ENCODE measurements at regions not wholly inside any gene's neighbourhood (a gene's known extent, or its start where the extent isn't known, plus 50 kb on each side); places are given as distances from the start of the nearest gene placed in this dataset.
"Not testable (repeated sequence)": the region's sequence is repeated elsewhere in the genome, so short reads cannot be mapped to it uniquely, and the experiment has no call there.

GRCh38 chr10:109218207-109218606 is 705.1 kb downstream of the XPNPEP1 start:
- DNase-seq (ENCODE audit: low read depth in 4 of 4, low spot score in 2 of 4) = no peak

- DNase-seq (ENCODE audit: low read depth in 4 of 4, low spot score in 2 of 4) = no peak
These were observed 707.8 kb downstream of the XPNPEP1 start for GRCh38 chr10:109215291-109216075.

GRCh38 chr10:109214891-109215290 is 708.4 kb downstream of the XPNPEP1 start:
- not testable (repeated sequence) for DNase-seq (ENCODE audit: low read depth in 4 of 4, low spot score in 2 of 4)

DNA sequence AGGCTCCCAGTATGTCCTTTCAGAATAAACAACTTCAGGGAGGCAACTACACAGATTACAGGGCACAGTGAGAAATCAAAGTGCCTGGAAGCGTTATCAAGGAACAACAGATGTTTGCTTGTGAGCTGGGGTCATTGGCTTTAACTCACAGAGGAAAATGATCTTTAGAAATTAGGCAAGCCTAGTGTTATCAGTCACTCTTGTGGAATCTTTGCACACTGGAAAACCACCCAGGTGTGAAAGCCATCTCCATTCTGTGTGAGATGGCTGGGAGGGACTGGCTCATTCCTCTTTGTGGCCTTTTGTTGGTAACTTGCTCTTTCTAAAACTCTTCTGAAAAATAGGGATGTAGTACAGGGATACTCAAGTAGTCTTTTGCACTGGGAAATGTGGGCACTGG is 716.0 kb downstream of the XPNPEP1 start:
- no peak for DNase-seq (ENCODE audit: low read depth in 4 of 4, low spot score in 2 of 4)

GRCh38 chr10:109205929-109206585 is 717.3 kb downstream of the XPNPEP1 start:
- DNase-seq (ENCODE audit: low read depth in 4 of 4, low spot score in 2 of 4) = no peak

- no peak for DNase-seq (ENCODE audit: low read depth in 4 of 4, low spot score in 2 of 4)
These were observed 719.5 kb downstream of the XPNPEP1 start for GRCh38 chr10:109203646-109204353.

GRCh38 chr10:109202111-109202510 is 721.2 kb downstream of the XPNPEP1 start:
- no peak for DNase-seq (ENCODE audit: low read depth in 4 of 4, low spot score in 2 of 4)

DNA sequence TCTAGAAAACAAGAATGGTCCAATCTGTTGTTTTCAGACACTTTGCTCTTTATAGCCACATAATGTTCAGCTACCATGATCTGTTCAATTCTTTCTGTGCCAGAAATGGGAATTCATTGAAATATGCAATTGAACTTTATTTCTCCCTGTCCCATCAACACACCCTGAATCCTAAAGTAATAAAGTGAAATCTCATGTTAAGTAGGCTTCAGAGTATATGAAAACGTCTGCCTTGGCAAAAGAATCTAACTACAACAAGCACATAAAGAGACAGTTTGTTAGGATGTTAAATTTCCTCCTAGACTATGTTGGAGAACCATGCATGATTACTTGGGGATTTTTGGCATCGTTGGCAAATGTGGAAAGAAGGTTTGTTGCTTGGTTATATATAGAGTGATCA is 722.7 kb downstream of the XPNPEP1 start:
- no peak for DNase-seq (ENCODE audit: low read depth in 4 of 4, low spot score in 2 of 4)

DNA sequence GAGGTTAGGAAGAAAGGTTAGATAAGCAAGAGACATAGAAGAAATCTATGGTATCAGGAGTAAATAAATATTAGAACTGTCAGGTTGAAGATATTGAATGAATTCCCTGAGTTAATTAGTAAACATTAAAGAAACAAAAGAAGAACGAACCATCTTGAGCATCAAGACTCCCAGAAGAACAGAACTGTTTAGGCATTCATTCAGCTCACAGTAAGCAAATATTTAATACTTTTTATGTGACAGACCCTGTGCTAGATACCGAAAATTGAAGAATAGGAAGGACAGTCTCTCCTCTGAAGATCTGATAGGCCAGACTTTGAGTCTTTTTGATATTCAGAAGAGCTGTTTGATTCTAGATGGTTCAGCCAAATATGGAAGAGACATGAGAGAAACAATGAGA is 731.5 kb downstream of the XPNPEP1 start:
- DNase-seq (ENCODE audit: low read depth in 4 of 4, low spot score in 2 of 4) = no peak

DNA sequence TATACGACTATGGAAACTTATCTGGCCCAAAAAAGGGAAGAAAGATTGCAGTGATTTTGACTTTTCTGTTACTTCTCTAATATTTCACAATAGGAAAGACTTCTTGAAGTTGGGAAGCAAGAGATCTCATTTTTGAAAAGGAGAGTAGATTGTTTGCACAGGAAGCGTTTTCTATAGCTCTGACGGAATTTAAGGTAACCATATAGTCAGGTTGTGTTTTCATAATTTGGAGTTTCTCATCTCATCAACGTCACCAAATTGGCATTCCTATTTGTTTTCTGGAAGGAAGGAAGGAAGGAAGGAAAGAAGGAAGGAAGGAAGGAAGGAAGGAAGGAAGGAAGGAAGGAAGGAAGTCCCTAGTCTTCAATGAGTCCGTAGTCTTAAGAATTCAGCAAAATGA is 732.0 kb downstream of the XPNPEP1 start:
- no peak for DNase-seq (ENCODE audit: low read depth in 4 of 4, low spot score in 2 of 4)

GRCh38 chr10:109187677-109188076 is 735.6 kb downstream of the XPNPEP1 start:
- DNase-seq (ENCODE audit: low read depth in 4 of 4, low spot score in 2 of 4) = no peak

GRCh38 chr10:109183366-109183765 is 739.9 kb downstream of the XPNPEP1 start:
- no peak for DNase-seq (ENCODE audit: low read depth in 4 of 4, low spot score in 2 of 4)

GRCh38 chr10:109178591-109178990 is 744.7 kb downstream of the XPNPEP1 start:
- DNase-seq (ENCODE audit: low read depth in 4 of 4, low spot score in 2 of 4) = no peak

GRCh38 chr10:109174526-109174925 is 748.8 kb downstream of the XPNPEP1 start:
- DNase-seq (ENCODE audit: low read depth in 4 of 4, low spot score in 2 of 4) = no peak

- DNase-seq (ENCODE audit: low read depth in 4 of 4, low spot score in 2 of 4) = no peak
These were observed 749.4 kb downstream of the XPNPEP1 start for GRCh38 chr10:109173937-109174336.

- DNase-seq (ENCODE audit: low read depth in 4 of 4, low spot score in 2 of 4) = peak in 1 of 4 donors; percentile 2
These were observed 750.2 kb downstream of the XPNPEP1 start for GRCh38 chr10:109173121-109173520.

DNA sequence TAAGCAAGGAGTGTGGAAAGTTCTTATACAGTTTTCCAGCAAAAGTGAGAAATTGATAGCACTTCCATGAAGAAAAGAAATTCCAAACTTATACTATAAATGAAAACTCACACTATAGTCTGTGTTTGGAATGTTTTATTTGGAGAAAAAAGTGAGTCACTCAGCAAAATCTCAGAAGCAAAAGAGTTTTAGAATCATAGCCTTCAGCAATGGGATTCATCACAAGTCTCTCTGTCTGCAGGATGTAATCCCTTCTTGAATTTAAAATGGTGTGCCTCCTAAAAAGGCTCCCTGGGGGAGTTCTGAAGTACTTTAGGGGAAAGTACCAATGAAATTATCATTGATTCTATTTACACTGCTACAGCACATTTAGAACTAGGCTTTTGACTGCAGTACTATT is 756.4 kb downstream of the XPNPEP1 start:
- DNase-seq (ENCODE audit: low read depth in 4 of 4, low spot score in 2 of 4) = no peak

- DNase-seq (ENCODE audit: low read depth in 4 of 4, low spot score in 2 of 4) = peak in 1 of 4 donors; percentile 28
These were observed 764.0 kb downstream of the XPNPEP1 start for GRCh38 chr10:109159351-109159750.

DNA sequence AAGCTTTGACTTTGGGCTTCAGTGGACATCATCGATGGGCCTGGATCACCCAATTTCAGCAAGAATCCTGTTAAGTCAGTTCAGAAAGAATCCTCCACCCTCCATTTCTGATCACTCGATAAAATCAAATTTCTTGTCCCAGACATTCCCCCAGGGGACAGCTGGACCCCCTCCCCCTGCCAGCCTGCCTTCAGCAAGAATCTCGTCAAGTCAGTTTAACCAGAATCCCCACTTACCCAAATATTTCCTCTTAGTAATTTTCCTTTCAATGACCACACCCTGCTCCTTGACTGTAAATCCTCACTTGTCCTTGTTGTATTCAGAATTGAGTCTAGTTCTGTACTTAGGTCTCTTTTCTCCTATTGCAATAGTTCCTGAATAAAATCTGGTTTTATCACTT is 766.9 kb downstream of the XPNPEP1 start:
- DNase-seq (ENCODE audit: low read depth in 4 of 4, low spot score in 2 of 4) = no peak

DNA sequence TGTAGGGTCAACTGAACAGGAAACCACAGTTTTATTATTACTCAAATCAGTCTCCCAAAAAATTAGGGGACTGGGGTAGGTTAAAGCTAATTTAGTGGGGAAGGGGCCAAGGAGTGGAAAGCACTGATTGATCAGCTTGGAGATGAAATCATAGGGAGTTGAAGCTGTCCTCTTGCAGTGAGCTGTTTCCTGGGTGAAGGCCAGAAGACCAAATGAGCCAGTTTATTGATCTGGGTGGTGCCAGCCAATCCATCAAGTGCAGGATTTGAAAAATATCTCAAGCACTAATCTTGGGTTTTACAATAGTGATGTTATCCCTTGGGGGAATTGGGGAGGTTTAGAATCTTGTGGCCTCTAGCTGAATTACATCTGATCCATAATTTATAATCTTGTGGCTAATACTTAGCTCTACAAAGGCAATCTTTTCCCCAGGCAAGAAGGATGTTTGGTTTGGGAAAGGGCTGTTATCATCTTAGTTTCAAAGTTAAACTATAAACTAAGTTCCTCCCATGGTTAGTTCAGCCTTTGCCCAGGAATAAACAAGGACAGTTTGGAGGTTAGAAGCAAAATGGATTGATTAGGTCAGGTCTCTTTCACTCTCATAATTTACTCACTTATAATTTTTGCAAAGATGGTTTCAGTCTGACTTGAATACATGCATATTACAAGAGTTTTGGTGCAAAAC is 773.5 kb downstream of the XPNPEP1 start:
- no peak for DNase-seq (ENCODE audit: low read depth in 4 of 4, low spot score in 2 of 4)

GRCh38 chr10:109127363-109127762 is 795.9 kb downstream of the XPNPEP1 start:
- DNase-seq (ENCODE audit: low read depth in 4 of 4, low spot score in 2 of 4) = no peak

Data from left renal cortex interstitium (tissue), 4 donors.